HG03342 (cell line): ENCODE measurements at regions not wholly inside any gene's neighbourhood (a gene's known extent, or its start where the extent isn't known, plus 50 kb on each side); places are given as distances from the start of the nearest gene placed in this dataset.

Experiments
- ATAC-seq: cut with Tn5 transposase; IDR thresholded peaks from one replicate; pipeline ENCODE4 v1.9.1; 2021; ENCODE audit warnings: mild to moderate bottlenecking, moderate library complexity; ENCODE audit not compliant: unreplicated experiment

DNA sequence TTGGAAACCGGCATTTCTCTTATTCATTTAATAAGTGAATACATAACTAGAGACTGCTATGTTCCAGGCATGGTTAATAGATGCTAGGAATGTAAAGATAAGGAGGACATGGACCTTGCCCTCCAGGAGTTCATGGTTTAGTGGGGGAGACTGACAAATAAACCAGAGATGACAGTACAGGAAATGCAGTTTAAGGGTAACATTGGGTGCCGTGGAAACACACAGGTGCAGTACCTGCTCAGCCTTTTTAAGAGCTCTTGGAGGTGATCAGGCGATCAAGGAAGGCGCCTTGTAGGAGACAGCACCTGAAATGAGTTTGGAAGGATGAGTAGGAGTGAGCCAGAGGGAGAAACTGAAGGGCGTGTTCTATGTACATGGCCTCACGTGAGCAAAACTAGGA is 145.8 kb downstream of the AASDH start:
- ATAC-seq = no peak

DNA sequence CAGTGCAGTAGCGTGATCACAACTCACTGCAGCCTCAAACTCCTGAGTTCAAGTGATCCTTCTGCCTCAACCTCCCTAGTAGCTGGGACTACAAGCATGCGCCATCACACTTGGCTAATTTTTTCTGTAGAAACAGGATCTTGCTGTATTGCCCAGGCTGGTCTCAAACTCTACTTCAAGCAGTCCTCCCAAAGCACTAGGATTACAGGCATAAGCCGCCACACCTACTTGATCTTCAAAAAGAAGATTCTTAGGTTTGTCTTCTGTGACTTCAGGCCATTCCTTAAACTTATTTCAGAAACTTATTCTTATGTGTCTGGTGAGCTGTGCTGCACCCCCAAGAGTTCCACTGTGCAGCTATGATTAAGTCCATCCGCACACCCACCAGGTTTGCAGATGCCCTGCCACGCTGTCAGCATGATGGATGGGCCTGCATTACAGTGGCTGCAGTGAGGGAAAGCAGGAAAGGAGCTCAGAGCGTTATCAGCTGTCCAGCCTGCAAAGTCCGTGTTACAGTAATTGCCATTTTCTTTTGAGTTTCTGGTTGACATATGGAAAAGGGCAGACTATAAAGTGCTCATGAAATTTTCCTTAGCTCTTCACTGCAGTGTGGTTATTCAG is 146.6 kb downstream of the AASDH start:
- ATAC-seq = no peak

DNA sequence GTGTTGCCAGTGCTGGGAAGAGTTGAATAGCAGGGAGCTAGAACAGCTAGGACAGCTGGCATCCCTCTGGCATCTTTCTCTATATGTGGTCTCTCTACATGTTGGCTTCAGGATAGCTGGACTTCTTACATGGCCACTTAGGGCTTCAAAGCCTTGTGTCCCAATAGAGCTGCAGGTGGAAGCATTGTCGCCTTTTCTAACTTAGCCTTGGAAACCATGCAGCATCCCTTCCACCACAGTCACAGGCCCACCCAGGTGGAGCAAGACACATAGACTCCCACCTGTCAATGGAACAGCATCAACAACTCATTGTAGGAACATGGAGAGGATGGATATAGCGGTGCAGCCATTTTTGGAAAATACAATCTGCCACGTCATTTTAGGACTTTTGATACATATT is 149.0 kb downstream of the AASDH start:
- no peak for ATAC-seq

DNA sequence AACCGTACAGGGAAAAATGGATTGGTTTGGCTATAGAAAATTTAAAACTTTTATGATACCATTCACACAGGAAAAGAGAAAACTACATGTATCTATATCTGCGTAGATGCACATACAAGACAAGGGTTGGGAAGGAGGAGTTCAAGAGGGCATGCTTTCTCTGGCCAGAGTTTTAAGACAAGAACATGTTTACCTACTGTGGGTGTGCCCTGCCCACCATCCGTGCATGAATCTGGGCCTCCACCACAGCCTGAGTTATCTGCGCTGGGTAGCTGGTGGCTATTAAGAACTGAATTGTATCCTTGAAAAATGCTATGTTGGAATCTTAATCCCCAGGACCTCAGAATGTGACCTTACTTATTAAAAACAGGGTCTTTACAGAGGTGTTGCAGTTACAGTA is 151.6 kb downstream of the AASDH start:
- no peak for ATAC-seq

DNA sequence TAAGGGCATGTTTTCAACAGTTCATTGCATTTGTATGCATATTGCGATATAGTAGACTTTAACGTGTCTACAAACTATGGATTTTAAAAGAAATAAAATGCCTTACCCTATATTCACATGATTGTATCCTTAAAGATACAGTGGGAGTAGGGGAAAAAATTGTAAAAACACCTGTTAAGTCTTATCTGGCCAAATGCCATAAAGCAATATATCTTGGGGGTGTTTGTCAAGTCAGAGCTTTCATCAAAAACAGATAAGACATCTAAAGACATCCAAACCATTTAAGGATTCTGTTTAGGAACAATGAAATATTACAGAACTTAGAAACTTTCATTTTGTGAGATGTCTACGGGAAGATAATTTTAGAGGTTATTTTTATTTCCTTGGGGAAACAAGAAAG is 152.3 kb downstream of the AASDH start:
- no peak for ATAC-seq

DNA sequence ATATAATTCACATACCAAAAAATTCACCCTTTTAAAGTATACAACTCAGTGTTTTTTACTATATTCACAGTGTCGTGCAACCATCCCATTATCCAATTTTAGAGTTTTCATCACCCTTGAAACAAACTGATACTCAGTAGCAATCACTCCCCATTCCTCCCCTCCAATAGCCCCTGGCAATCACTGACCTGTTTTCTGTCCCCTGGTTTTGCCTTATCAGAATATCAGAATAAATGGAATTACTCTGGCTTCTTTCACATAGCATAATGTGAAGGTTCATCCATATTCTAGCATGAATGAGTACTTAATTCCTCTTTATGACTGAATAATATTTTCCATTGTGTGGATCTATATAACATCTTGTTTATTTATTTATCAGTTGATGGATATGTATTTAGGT is 153.2 kb downstream of the AASDH start:
- no peak for ATAC-seq

DNA sequence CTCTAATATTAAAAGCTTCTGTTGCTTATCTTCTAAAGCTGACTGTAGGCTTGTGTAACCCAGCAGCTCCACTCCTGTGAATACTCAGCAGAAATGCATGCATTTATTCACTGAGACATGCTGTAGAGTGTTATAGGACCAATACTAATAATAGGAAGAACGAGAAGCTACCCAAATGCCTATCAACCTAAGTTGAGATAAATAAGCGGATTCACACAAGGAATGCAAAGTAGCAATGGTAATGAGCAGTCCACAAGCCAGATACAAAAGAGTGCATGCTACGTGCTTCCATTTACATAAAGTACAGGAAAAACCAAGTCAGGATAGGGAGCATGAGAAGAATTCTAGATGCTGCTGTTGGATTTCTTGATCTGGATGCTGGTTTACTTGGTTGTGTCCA is 155.9 kb downstream of the AASDH start:
- no peak for ATAC-seq

DNA sequence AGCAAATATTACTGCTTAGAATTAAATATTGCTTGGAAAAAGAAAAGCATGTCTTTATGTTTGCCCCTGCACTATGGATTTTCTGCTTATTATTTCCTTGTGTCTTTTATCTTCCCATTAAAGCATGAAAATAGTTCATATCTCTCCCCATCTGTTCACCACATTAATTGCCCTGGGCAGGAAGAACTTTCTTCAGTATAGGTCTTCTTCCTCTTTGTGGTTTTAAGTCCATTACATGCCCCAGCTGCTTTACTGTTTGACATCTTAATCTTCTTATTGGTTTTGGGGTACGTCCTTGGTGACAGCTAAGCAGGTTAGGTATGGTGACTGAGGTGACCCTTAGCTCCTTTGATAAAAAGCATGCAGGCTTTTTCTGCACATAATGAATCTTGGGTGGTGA is 157.3 kb downstream of the AASDH start:
- ATAC-seq = no peak

DNA sequence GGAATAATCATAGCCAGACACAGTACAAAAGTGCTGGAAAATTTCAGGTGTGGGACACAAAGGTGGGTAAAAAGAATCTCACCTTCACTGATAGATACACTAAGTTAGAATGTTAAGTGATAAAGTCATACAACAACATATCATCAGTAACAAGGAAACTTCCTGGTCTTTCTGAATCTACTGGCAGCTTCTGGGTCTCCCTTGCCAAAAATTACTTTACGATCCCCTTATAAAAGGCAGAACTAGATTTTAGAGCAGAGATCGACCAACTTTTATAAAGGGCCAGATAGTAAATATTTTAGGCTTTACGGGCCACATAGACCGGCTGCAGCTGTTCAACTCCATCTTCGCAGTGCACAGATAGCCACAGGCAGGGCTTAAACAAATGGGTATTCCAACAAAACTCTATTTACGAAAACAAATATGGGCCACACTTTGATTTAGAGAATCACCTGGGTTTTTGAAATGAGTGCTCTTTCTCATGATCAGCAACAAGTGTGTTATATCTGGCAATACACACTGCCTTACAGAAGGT is 159.9 kb downstream of the AASDH start:
- ATAC-seq = no peak

DNA sequence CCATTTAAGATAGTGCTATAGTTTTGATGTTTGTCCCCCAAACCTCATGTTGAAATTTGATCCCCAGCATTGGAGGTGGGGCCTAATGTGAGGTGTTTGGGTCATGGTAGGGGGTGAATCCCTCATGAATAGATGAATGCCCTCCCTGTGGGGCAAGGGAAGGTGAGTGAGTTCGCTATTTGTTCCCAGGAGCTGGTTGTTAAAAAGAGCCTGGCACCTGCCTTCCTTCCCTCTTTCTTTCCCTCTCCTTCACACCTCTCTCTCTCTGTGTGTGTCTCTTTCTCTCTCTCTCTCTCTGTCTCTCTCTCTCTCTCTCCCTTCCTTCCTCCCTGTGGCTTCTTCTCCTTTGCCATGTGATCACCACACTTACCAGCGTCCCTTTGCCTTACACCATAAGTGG is 160.7 kb downstream of the AASDH start:
- no peak for ATAC-seq

DNA sequence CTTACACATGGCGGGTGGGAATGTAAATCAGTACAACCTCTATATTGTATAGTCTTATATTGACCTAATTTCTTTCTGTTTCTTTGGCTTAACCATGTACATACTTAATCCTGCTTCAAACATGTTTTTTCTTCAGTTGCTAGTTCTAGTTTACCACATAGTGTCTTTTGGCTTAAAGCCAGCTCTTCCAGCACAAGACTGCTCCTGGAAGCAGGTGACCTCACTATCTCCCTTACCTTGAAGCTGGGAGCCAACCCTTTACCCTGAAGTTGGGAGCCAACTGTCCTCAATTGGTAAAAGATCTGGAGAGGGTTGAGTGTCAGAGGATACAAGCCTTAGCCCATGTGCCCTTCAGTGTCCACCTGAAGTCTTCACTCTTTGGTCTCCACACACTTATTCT is 162.7 kb downstream of the AASDH start:
- no peak for ATAC-seq

DNA sequence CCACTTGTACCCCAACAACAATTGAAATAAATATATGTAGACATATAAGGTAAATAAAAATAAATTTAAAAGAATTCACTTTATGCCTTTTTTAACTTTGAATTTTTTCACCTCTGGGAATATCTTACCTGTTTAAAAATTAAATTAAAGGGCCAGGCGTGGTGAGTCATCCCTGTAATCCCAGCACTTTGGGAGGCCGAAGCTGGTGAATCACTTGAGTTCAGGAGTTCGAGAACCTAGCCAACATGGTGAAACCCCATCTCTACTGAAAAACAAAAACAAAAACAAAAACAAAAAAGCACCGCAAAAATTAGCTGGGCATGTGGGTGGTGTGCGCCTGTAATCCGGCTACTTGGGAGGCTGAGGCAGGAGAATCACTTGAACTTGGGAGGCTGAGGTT is 164.8 kb downstream of the AASDH start:
- ATAC-seq = no peak

DNA sequence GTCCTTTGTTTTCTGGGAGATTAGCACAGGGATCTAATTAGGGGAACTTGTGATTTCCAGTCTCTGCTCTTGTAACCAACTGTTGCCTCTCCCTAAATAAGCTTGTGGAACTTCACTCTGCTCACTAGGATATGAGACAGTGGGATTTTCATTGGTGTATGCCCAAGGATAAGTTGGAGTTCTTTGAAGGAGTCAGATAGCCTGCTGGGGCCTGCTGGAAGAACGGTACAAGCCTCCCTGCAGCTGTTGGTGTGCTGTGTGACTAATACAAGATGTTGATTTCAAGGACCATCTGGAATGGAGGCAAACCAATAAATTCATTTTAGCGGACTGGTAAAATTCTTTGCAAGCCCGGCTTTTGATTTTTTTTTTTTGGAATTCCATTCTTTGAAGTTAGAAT is 167.0 kb downstream of the AASDH start:
- ATAC-seq = no peak

DNA sequence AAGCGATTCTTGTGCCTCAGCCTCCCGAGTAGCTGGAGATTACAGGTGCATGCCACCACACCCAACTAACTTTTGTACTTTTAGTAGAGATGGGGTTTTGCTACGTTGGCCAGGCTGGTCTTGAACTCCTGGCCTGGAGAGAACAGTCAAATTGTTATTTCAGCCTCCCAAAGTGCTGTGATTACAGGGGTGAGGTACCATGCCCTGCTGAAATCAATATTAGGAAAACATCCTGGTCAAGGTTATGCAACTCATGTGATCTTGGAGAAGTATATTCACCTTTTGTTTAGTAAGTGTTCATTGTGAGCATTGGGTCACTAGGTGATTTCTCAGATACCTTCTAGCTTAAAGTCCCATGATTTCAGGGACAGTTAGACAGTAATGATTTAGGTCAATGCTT is 167.8 kb downstream of the AASDH start:
- ATAC-seq = no peak

DNA sequence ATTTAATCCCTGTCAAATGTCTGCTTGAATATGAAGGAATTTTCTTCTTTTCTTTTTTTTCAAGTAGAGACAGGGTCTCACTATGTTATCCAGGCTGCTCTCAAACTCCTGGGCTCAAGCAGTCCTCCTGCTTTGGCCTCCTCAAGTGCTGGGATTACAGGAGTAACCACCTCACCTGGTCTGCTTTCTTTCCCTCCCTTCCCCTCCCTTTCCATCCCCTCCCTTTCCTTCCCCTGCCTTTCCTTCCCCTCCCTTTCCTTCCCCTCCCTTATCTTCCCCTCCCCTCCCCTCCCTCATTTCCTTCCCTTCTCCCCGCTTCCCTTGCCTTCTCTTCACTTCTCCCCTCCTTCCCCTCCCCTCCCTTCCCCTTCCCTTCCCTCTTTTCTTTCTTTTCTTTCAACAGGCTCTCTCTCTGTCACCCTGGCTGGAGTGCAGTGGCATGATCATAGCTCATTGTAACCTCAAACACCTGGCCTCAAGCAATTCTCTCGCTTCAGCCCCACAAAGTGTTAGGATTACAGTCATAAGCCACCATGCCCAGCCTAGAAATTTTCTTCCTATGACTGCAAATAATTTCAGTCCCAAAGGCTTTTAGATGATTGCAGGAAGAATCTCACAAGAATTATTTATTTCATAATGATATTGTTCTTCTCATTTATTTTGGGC is 168.9 kb downstream of the AASDH start:
- no peak for ATAC-seq

DNA sequence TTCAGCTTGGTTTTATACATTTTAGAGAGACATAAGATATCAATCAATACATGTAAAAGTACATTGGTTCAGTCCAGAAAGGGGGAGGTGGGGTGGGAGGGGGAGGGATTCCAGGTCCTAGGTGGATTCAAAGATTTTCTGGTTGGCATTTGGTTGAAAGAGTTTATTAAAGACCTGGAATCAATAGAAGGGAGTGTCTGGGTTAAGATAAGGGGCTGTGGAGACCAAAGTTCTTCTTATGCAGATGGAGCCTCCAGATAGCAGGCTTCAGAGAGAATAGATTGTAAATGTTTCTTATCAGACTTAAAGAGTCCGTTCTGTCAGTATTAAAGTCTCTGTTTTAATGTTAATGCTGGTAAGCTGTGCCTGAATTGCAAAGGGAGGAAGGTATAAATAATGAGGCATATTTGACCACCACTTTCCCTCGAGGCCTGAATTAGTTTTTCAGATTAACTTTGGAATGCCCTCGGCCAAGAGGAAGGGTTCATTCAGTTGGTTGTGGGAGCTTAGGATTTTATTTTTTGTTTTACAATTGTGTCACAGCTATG is 169.9 kb downstream of the AASDH start:
- no peak for ATAC-seq

DNA sequence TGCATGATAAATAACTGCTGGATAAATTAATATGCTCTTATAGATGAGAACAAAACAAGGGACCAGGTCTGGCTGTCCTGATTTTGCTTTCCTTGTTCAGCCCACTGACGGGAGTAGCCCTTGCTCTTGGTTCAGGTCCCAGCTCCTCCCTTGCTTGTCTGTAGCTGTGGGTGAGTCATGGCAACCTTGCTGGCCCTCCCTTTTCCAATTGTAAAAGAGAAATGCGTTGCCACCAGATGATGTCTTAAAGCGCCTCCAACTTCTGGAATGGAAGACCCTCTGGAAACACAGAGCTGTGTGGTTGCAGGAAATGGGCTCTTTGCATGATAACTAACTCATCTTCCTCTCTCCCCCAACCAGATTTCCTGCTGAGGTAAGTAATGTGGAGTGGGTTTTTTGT is 171.4 kb downstream of the AASDH start:
- ATAC-seq = no peak

DNA sequence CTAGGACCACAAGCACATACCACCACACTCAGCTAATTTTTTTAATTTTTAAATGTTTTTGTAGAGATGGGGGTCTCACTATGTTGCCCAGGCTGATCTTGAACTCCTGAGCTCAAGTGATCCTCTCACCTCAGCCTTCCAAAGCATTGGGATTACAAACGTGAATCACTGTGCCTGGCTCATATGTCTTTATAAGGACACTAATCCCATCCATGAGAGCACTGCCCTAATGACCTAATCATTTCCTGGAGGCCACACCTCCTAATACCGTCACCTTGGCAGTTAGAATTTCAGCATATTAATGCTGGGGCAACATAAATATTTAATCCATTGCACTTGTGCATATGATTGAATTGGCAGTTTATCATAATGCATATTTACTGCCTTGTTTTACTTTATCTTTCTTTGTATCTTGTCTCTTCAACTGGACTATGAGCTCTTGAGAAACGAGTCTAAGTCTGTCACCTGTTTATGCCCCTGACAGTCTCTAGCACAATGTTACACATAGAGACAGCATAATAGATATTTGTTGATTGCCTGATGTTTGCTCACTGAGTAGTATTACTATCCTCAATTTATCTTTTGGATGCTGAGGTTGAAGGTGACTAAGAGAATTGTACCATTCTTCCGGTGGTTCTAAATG is 172.0 kb downstream of the AASDH start:
- ATAC-seq = no peak

DNA sequence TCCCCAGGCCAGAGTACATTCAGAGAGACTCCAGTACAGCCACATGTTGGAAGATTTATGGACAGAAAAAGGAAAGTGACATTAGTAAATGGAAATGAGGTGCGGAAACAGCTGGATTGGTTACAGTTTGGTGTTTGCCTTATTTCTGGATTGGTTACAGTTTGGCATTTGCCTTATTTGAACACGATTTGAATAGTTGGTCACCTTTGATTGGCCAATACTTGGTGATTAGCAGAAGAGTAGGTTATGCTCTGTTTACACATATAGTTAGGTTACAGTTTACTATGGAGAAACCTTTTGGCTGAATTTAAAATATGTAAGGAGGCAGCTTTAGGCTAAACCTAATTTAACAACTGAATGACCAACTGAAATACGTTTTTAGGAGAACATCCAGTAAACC is 173.7 kb downstream of the AASDH start:
- no peak for ATAC-seq

DNA sequence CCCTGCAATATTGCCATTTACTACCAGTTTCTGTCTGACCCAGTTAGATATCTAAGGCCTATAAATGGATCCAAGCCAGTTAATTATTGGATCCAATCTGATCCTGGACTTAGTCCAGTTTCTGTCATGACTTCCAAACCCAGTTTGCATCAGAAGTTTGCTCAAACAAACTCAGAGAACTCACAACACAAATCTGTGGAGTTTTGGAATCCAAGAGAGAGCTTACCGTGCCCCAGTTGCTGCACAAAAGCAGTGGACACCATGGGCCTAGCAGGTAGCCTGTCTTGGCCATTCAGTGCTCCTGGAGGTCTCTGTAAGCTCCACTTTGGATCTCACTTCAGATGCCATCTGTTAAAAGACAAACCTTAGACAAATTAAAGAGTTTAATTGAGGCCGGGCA is 174.5 kb downstream of the AASDH start:
- no peak for ATAC-seq

DNA sequence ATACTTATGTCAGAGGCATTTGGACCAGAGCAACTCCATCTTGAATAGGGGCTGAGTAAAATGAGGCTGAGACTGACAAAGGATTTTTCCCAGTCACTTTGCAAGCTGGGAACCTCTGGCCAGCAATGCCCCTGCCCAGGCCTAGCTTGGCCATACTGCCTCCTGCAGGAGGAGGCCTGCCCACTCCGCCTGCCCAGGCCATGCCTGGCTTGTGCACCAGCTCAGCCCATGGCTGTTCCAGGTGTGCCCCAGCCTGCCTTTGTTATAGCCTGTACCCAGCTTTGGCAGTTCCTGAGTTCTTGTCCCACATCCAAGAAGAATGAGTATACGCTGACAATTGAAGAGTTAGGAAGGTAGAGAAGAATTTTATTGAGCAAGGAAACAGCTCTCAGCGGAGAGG is 176.1 kb downstream of the AASDH start:
- no peak for ATAC-seq

DNA sequence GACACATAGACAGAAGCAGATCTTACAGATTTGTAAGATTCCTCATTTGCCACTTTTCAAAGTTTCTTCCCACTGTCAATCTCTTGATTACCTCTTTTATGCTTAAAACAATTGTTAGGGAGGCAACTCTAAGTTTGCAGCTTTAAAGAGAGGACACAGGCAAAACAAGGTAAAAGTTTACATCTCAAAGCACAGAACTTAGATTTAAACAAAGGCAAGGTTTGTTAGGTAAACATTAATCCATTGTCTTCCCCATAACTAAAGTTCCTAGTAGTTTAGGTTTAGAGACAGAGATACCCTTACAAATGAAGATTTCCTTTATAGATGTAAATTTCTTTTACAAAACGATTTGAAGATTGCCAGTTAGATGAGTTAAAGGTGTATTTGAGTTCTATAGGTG is 176.9 kb downstream of the AASDH start:
- ATAC-seq = no peak
